Neural cell (in vitro differentiated cells): ENCODE measurements at regions not wholly inside any gene's neighbourhood (a gene's known extent, or its start where the extent isn't known, plus 50 kb on each side); places are given as distances from the start of the nearest gene placed in this dataset.

Experiments
- POLR2AphosphoS5 ChIP-seq: IDR thresholded peaks from 2 replicates; pipeline ENCODE4 v1.6.1; 2012
- TF ChIP-seq, protein P1 (sequence below): fragments of 450-650 bp; IDR thresholded peaks from 2 replicates; pipeline ENCODE4 v1.5.1; 2014; ENCODE audit warnings: antibody characterized with exemption, mild to moderate bottlenecking, moderate library complexity; ENCODE audit not compliant: poor library complexity, severe bottlenecking

DNA sequence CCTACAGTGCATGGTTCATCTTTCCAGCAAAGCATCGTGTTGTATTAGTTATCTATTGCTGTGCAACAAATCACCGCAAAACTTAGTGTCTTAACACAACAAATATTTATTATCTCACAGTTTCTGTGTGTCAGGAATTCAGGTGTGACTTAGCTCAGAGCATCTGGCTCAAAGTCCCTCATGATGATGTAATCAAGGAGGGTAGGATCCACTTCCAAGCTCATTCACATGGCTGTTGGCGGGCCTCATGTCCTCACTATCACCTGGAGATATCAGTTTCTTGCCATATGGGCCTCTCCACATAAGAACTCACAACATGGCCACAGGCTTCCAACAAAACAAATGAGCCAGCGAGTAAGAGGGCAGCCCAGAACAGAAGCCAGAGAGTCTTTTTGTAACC is 135.6 kb upstream of the GJB5 start:
- TF ChIP-seq, protein P1, sequence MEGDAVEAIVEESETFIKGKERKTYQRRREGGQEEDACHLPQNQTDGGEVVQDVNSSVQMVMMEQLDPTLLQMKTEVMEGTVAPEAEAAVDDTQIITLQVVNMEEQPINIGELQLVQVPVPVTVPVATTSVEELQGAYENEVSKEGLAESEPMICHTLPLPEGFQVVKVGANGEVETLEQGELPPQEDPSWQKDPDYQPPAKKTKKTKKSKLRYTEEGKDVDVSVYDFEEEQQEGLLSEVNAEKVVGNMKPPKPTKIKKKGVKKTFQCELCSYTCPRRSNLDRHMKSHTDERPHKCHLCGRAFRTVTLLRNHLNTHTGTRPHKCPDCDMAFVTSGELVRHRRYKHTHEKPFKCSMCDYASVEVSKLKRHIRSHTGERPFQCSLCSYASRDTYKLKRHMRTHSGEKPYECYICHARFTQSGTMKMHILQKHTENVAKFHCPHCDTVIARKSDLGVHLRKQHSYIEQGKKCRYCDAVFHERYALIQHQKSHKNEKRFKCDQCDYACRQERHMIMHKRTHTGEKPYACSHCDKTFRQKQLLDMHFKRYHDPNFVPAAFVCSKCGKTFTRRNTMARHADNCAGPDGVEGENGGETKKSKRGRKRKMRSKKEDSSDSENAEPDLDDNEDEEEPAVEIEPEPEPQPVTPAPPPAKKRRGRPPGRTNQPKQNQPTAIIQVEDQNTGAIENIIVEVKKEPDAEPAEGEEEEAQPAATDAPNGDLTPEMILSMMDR, result no peak
- TF ChIP-seq POLR2AphosphoS5, result no peak
